ENCODE measurements at regions not wholly inside any gene's neighbourhood (a gene's known extent, or its start where the extent isn't known, plus 50 kb on each side); places are given as distances from the start of the nearest gene placed in this dataset.
"Not testable (repeated sequence)": the region's sequence is repeated elsewhere in the genome, so short reads cannot be mapped to it uniquely, and the experiment has no call there.

GRCh38 chr9:33711418-33711817, 83.9 kb upstream of the PRSS3 start:
- H3K9me3 ChIP-seq (ENCODE audit: low read depth, low read length); H3K27me3 ChIP-seq (ENCODE audit: insufficient read depth, low read length); H3K4me1 ChIP-seq (ENCODE audit: insufficient read depth, low read length); H3K4me3 ChIP-seq (ENCODE audit: low read length): not testable (repeated sequence)

GRCh38 chr9:33714989-33715388, 80.4 kb upstream of the PRSS3 start:
- Histone ChIP-seq H3K27me3 (ENCODE audit: insufficient read depth, low read length) (no peaks in the 10 kb centered on the region), H3K9me3 (ENCODE audit: low read depth, low read length) (no peaks in the 10 kb centered on the region)

GRCh38 chr9:33718987-33719386, 76.4 kb upstream of the PRSS3 start:
- Histone ChIP-seq H3K27me3 (ENCODE audit: insufficient read depth, low read length) (no peaks in the 10 kb centered on the region), H3K9me3 (ENCODE audit: low read depth, low read length) (no peaks in the 10 kb centered on the region), H3K4me3 (ENCODE audit: low read length) (no peak overlapping the region), H3K4me1 (ENCODE audit: insufficient read depth, low read length) (peaks cover 28% of the 10 kb centered on the region)

More at GRCh38 chr9:33714989-33715388, 80.4 kb upstream of the PRSS3 start:
- no peak overlapping the region for H3K4me3 ChIP-seq (ENCODE audit: low read length)
- H3K4me1 ChIP-seq (ENCODE audit: insufficient read depth, low read length), result peaks cover 23% of the 10 kb centered on the region

- no peaks in the 10 kb centered on the region for H3K9me3 ChIP-seq (ENCODE audit: low read depth, low read length)
- H3K4me1 ChIP-seq (ENCODE audit: insufficient read depth, low read length), result peaks cover 28% of the 10 kb centered on the region
- no peaks in the 10 kb centered on the region for H3K27me3 ChIP-seq (ENCODE audit: insufficient read depth, low read length)
- H3K4me3 ChIP-seq (ENCODE audit: low read length), result no peak overlapping the region
Observed at GRCh38 chr9:33719581-33720374, 75.6 kb upstream of the PRSS3 start.

- Histone ChIP-seq H3K4me1 (ENCODE audit: insufficient read depth, low read length) (peaks cover 20% of the 10 kb centered on the region), H3K4me3 (ENCODE audit: low read length) (no peak overlapping the region), H3K27me3 (ENCODE audit: insufficient read depth, low read length) (no peaks in the 10 kb centered on the region), H3K9me3 (ENCODE audit: low read depth, low read length) (no peaks in the 10 kb centered on the region)
Observed at GRCh38 chr9:33721674-33722358, 73.5 kb upstream of the PRSS3 start.

- H3K9me3 ChIP-seq (ENCODE audit: low read depth, low read length), result no peaks in the 10 kb centered on the region
- H3K27me3 ChIP-seq (ENCODE audit: insufficient read depth, low read length), result no peaks in the 10 kb centered on the region
- H3K4me3 ChIP-seq (ENCODE audit: low read length), result no peak overlapping the region
- peaks cover 20% of the 10 kb centered on the region for H3K4me1 ChIP-seq (ENCODE audit: insufficient read depth, low read length)
Observed at GRCh38 chr9:33722359-33722675, 73.0 kb upstream of the PRSS3 start.

GRCh38 chr9:33728613-33729012, 66.7 kb upstream of the PRSS3 start:
- Histone ChIP-seq H3K9me3 (ENCODE audit: low read depth, low read length) (peaks cover 5% of the 10 kb centered on the region), H3K4me1 (ENCODE audit: insufficient read depth, low read length) (no peaks in the 10 kb centered on the region), H3K4me3 (ENCODE audit: low read length) (no peak overlapping the region), H3K27me3 (ENCODE audit: insufficient read depth, low read length) (no peaks in the 10 kb centered on the region)

- H3K4me3 ChIP-seq (ENCODE audit: low read length), result no peak overlapping the region
- peaks cover 5% of the 10 kb centered on the region for H3K9me3 ChIP-seq (ENCODE audit: low read depth, low read length)
- H3K27me3 ChIP-seq (ENCODE audit: insufficient read depth, low read length), result no peaks in the 10 kb centered on the region
- H3K4me1 ChIP-seq (ENCODE audit: insufficient read depth, low read length), result no peaks in the 10 kb centered on the region
Observed at GRCh38 chr9:33731142-33731541, 64.2 kb upstream of the PRSS3 start.

- H3K4me1 ChIP-seq (ENCODE audit: insufficient read depth, low read length), result no peaks in the 10 kb centered on the region
- peaks cover 5% of the 10 kb centered on the region for H3K9me3 ChIP-seq (ENCODE audit: low read depth, low read length)
Observed at GRCh38 chr9:33731625-33732024, 63.7 kb upstream of the PRSS3 start.

GRCh38 chr9:33734247-33734940, 61.0 kb upstream of the PRSS3 start:
- H3K4me1 ChIP-seq (ENCODE audit: insufficient read depth, low read length); H3K27me3 ChIP-seq (ENCODE audit: insufficient read depth, low read length); H3K9me3 ChIP-seq (ENCODE audit: low read depth, low read length); H3K4me3 ChIP-seq (ENCODE audit: low read length): not testable (repeated sequence)

More at GRCh38 chr9:33731625-33732024, 63.7 kb upstream of the PRSS3 start:
- H3K27me3 ChIP-seq (ENCODE audit: insufficient read depth, low read length), result no peaks in the 10 kb centered on the region
- no peak overlapping the region for H3K4me3 ChIP-seq (ENCODE audit: low read length)

GRCh38 chr9:33734941-33735835, 60.2 kb upstream of the PRSS3 start:
- not testable (repeated sequence) for H3K4me1 ChIP-seq (ENCODE audit: insufficient read depth, low read length); H3K27me3 ChIP-seq (ENCODE audit: insufficient read depth, low read length); H3K9me3 ChIP-seq (ENCODE audit: low read depth, low read length); H3K4me3 ChIP-seq (ENCODE audit: low read length)

GRCh38 chr9:33737811-33738606, 57.4 kb upstream of the PRSS3 start:
- no peaks in the 10 kb centered on the region for H3K9me3 ChIP-seq (ENCODE audit: low read depth, low read length)
- no peaks in the 10 kb centered on the region for H3K4me1 ChIP-seq (ENCODE audit: insufficient read depth, low read length)
- H3K27me3 ChIP-seq (ENCODE audit: insufficient read depth, low read length), result peaks cover 2% of the 10 kb centered on the region
- no peak overlapping the region for H3K4me3 ChIP-seq (ENCODE audit: low read length)

GRCh38 chr9:33739398-33739797, 56.0 kb upstream of the PRSS3 start:
- peaks cover 4% of the 10 kb centered on the region for H3K27me3 ChIP-seq (ENCODE audit: insufficient read depth, low read length)
- H3K4me1 ChIP-seq (ENCODE audit: insufficient read depth, low read length), result no peaks in the 10 kb centered on the region
- no peaks in the 10 kb centered on the region for H3K9me3 ChIP-seq (ENCODE audit: low read depth, low read length)
- H3K4me3 ChIP-seq (ENCODE audit: low read length), result no peak overlapping the region

GRCh38 chr9:33740075-33740474, 55.3 kb upstream of the PRSS3 start:
- H3K27me3 ChIP-seq (ENCODE audit: insufficient read depth, low read length), result peaks cover 5% of the 10 kb centered on the region
- no peaks in the 10 kb centered on the region for H3K9me3 ChIP-seq (ENCODE audit: low read depth, low read length)
- no peaks in the 10 kb centered on the region for H3K4me1 ChIP-seq (ENCODE audit: insufficient read depth, low read length)
- no peak overlapping the region for H3K4me3 ChIP-seq (ENCODE audit: low read length)
